ENCODE measurements at regions not wholly inside any gene's neighbourhood (a gene's known extent, or its start where the extent isn't known, plus 50 kb on each side); places are given as distances from the start of the nearest gene placed in this dataset.

DNA sequence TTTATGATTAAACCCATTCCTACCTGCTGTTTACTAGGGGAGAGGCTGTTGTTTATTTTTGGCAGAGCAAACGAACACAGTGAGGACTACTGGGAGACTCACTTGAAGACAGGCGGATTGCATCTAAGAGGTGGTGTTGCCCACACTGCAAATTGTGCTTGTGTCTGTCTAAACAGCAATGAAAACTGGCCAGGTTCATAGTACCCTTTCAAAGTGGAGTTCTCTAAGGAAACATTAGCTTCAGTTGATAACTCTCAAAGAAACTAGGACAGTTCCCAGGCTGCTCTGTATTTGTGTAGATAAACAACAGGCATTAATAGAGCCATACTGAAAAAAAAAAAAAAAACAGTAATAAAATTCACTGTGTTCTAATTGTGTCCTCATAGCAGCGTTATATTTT lies 466.0 kb upstream of the RGS6 start:
- no peak for DNase-seq (ENCODE audit: low spot score)
- CTCF ChIA-PET: no interaction called here
- H3K27ac ChIP-seq: no peak overlapping the region
- TF ChIP-seq, protein P1, sequence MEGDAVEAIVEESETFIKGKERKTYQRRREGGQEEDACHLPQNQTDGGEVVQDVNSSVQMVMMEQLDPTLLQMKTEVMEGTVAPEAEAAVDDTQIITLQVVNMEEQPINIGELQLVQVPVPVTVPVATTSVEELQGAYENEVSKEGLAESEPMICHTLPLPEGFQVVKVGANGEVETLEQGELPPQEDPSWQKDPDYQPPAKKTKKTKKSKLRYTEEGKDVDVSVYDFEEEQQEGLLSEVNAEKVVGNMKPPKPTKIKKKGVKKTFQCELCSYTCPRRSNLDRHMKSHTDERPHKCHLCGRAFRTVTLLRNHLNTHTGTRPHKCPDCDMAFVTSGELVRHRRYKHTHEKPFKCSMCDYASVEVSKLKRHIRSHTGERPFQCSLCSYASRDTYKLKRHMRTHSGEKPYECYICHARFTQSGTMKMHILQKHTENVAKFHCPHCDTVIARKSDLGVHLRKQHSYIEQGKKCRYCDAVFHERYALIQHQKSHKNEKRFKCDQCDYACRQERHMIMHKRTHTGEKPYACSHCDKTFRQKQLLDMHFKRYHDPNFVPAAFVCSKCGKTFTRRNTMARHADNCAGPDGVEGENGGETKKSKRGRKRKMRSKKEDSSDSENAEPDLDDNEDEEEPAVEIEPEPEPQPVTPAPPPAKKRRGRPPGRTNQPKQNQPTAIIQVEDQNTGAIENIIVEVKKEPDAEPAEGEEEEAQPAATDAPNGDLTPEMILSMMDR (conservative IDR thresholded peaks at IDR 0.05; ENCODE audit: low read depth): no peak
- POLR2A ChIA-PET (ENCODE audit: low non-redundant PET): no interaction called here

DNA sequence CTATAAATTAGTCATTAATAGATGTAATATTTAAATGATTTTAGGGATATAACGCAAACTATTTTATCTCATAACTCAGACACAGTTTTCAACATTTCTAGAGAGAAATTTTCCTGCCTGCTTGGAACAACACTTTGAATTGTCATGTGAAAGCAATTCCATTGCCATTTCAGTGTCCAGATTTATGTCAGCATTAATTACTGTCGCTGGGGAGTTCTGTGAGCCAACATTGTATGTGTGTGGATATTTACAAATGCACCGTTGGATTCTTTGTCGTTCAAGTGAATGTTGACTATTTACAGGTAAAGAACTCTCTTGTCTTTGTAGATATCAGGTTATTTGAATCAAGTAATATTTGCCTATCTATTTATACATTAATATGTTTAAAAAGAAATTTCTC lies 465.3 kb upstream of the RGS6 start:
- no peak for DNase-seq (ENCODE audit: low spot score)
- CTCF ChIA-PET: no interaction called here
- H3K27ac ChIP-seq: no peak overlapping the region
- TF ChIP-seq, protein P1 (conservative IDR thresholded peaks at IDR 0.05; ENCODE audit: low read depth): no peak
- POLR2A ChIA-PET (ENCODE audit: low non-redundant PET): no interaction called here

DNA sequence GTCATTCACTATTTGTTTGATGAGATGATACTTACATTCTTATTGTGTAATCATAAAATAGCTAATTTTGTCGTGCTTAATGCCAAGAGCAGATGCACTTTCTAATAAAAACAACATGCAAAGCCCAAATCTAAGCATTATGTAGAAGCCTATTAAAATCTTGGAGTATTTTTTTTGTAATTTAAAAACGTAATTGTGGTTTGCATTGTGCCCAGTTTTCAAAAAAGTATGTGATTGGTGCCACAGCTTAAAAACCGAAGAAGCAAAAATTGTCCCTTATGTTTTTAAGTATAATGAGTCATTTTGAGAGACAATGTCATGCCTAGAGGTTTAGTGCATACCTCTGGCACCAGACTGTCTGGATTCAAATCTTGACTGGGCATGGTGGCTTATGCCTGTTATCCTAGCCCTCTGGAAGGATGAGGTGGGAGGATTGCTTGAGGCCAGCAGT lies 464.8 kb upstream of the RGS6 start:
- TF ChIP-seq, protein P1 (conservative IDR thresholded peaks at IDR 0.05; ENCODE audit: low read depth): no peak
- H3K27ac ChIP-seq: no peak overlapping the region
- DNase-seq (ENCODE audit: low spot score): no peak
- ChIA-PET CTCF (no interaction called here), POLR2A (ENCODE audit: low non-redundant PET) (no interaction called here)

DNA sequence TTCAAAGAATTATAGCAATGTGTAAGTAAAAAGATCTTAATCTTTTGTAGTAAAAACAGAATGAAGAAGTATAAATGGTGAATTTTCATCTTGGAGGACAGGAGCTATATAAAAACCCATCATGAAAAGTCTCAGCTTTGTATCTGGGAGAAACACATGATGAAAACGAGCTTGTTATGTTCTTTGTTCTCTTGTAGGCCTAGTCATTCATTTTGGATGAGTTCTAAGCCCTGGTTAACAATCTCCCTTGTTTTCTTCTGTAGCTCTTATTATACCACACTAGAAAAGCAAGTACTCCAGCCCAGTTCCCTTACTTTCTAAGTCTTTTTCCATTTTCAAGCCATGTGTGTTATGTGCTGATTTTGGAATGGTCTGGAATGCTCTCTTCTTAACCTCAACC lies 463.5 kb upstream of the RGS6 start:
- DNase-seq (ENCODE audit: low spot score): no peak
- ChIA-PET POLR2A (ENCODE audit: low non-redundant PET) (no interaction called here), CTCF (no interaction called here)
- TF ChIP-seq, protein P1 (conservative IDR thresholded peaks at IDR 0.05; ENCODE audit: low read depth): no peak
- no peak overlapping the region for H3K27ac ChIP-seq

DNA sequence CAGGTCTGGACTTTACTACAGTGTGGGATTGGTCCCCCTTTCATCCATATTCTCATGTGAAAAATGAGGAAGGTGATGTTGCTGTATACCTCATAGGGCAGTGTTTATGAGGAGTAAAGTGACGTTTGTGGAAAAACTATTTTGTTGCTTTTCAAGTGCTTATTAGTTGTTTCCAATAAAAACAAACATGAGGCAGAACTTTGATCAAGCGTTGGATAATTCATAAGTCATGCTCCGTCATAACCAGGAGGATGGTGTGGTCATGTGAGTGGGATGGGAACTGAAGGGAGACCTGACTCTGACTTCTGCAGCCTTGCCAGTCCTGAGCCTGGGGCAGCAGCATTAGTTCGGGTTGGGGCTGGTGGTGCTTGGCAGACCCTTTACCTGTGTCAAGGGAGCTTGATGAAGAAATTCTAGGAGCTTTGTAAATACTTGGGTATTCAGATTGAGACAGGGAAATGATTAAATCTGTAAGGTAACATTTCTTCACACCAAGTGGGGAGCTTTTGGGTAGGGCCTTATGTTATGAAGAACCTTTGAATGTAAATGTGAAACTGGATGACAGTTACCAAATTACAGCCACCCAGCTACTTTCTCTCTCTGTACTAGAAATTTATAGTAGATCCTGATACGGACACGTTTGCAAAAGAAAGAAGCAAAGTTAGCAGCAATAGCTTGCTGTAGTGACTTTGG lies 462.4 kb upstream of the RGS6 start:
- no peak for DNase-seq (ENCODE audit: low spot score)
- ChIA-PET CTCF (interaction anchor here (0.7 kb wide), 1 partner anchor 951 kb away, joined by 3 read pairs; no protein-coding TSS in a partner anchor), POLR2A (ENCODE audit: low non-redundant PET) (no interaction called here)
- no peak overlapping the region for H3K27ac ChIP-seq
- TF ChIP-seq, protein P1 (conservative IDR thresholded peaks at IDR 0.05; ENCODE audit: low read depth): no peak

DNA sequence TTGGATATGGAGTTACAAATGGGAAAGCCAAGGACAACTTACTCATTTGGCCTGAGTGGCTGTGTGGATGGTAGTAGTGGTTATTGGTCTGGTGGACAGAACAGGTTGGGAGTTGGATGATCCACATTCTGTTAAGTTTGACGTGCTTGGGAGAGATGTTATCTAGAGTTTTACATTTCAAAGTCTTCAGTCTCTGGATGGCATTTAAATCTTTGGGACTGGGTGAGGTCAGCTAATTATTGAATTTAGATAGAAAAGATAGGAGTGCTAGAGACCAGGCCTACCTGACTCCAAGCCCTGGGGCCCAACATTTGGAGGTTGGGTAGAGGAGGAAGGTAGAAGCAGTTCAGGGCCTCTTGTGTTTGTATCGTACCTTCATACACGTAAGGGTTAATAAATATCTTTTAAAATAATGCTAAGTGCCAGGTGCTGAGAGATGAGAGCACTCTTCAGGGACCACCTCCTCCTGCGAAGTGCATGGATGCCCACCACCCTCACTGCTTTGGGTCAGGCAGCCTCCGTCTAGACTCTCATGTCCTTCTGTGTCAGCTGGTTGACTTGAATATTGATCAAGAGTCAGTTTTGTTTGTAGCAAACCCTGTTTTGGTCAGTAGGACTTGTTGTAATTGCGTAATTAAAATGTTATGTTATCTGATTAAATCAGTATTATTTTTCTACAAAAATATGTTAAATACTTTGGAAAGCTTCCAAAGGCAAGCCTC lies 460.4 kb upstream of the RGS6 start:
- ChIA-PET CTCF (interaction anchor here (0.7 kb wide), 1 partner anchor 45 kb away, joined by 3 read pairs; no protein-coding TSS in a partner anchor), POLR2A (ENCODE audit: low non-redundant PET) (no interaction called here)
- H3K27ac ChIP-seq: no peak overlapping the region
- DNase-seq (ENCODE audit: low spot score): no peak
- TF ChIP-seq, protein P1 (conservative IDR thresholded peaks at IDR 0.05; ENCODE audit: low read depth): no peak
